ENCODE measurements at regions not wholly inside any gene's neighbourhood (a gene's known extent, or its start where the extent isn't known, plus 50 kb on each side); places are given as distances from the start of the nearest gene placed in this dataset.

- TF ChIP-seq, protein P1, sequence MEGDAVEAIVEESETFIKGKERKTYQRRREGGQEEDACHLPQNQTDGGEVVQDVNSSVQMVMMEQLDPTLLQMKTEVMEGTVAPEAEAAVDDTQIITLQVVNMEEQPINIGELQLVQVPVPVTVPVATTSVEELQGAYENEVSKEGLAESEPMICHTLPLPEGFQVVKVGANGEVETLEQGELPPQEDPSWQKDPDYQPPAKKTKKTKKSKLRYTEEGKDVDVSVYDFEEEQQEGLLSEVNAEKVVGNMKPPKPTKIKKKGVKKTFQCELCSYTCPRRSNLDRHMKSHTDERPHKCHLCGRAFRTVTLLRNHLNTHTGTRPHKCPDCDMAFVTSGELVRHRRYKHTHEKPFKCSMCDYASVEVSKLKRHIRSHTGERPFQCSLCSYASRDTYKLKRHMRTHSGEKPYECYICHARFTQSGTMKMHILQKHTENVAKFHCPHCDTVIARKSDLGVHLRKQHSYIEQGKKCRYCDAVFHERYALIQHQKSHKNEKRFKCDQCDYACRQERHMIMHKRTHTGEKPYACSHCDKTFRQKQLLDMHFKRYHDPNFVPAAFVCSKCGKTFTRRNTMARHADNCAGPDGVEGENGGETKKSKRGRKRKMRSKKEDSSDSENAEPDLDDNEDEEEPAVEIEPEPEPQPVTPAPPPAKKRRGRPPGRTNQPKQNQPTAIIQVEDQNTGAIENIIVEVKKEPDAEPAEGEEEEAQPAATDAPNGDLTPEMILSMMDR (IDR thresholded peaks at IDR 0.05) = no peak
- TF ChIP-seq ZFX (IDR thresholded peaks at IDR 0.05; ENCODE audit: borderline replicate concordance) = no peak
Measured at GRCh38 chr4:81930506-81931238, 443.1 kb downstream of the HNRNPD start.

Data from 22Rv1 (cell line).